ENCODE measurements at regions not wholly inside any gene's neighbourhood (a gene's known extent, or its start where the extent isn't known, plus 50 kb on each side); places are given as distances from the start of the nearest gene placed in this dataset.

DNA sequence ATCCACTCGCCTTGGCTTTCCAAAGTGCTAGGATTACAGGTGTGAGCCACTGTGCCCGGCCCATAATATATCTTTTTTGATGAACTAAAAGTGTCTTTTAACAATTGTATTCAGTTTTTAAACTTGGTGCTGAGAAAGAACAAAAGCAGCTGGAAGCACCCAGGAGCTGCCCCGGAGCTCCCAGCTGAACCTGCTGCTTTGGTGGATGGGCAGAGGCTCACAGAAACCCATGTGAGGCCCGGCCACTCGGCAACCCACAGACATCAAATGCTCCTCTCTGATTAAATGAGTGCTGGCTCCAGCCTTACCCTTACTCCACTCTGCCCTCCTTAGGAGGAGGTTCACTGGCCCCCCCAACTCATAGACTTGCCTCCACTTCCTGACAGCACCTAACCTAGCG lies 59.4 kb upstream of the FRMD1 start:
- ChIA-PET POLR2A (no interaction called here), CTCF (interaction anchor here (1.1 to 1.6 kb wide), 2 partner anchors 25 to 29 kb away, joined by 3 to 4 read pairs; no protein-coding TSS in a partner anchor)
- DNase-seq (ENCODE audit: extremely low spot score), result no peak
- TF ChIP-seq, protein P1, sequence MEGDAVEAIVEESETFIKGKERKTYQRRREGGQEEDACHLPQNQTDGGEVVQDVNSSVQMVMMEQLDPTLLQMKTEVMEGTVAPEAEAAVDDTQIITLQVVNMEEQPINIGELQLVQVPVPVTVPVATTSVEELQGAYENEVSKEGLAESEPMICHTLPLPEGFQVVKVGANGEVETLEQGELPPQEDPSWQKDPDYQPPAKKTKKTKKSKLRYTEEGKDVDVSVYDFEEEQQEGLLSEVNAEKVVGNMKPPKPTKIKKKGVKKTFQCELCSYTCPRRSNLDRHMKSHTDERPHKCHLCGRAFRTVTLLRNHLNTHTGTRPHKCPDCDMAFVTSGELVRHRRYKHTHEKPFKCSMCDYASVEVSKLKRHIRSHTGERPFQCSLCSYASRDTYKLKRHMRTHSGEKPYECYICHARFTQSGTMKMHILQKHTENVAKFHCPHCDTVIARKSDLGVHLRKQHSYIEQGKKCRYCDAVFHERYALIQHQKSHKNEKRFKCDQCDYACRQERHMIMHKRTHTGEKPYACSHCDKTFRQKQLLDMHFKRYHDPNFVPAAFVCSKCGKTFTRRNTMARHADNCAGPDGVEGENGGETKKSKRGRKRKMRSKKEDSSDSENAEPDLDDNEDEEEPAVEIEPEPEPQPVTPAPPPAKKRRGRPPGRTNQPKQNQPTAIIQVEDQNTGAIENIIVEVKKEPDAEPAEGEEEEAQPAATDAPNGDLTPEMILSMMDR (IDR thresholded peaks at IDR 0.05; ENCODE audit: control extremely low read depth, extremely low read depth, low read depth, missing control alignments), result no peak

DNA sequence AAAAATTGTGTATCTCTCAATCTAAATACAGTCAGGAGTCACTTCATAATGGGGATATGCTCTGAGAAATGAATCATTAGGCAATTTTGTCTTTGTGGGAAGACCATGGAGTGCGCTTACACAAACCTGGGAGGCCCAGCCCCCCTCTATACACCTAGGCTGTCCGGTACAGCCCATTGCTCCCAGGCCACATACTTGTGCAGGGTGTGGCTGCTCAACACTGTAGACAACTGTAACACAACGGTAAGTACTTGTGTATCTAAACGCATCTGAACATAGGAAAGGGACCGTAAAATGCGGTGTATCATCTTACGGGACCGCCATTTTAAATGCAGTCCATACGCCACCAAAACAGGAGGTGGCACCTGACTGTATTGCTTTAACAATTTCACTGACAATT lies 58.0 kb upstream of the FRMD1 start:
- DNase-seq (ENCODE audit: extremely low spot score), result no peak
- TF ChIP-seq, protein P1 (IDR thresholded peaks at IDR 0.05; ENCODE audit: control extremely low read depth, extremely low read depth, low read depth, missing control alignments), result no peak
- CTCF ChIA-PET, result no interaction called here
- POLR2A ChIA-PET, result no interaction called here

DNA sequence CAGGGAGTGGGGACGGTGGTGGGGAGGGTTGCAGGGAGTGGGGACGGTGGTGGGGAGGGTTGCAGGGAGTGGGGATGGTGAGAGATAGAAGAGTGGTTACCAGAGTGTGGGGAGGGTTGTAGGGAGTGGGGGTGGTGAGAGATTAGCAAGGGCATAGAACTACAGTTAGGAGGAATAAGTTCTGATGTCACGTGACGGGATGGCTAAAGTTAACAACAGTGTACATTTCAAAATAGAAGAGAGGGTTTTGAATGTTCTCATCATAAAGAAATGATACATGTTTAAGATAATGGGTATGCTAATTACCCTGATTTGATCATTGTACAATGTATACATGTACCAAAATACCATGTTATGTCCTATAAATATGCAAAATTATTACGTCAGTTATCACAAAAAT lies 57.6 kb upstream of the FRMD1 start:
- ChIA-PET CTCF (no interaction called here), POLR2A (no interaction called here)
- no peak for DNase-seq (ENCODE audit: extremely low spot score)
- TF ChIP-seq, protein P1 (IDR thresholded peaks at IDR 0.05; ENCODE audit: control extremely low read depth, extremely low read depth, low read depth, missing control alignments), result no peak

DNA sequence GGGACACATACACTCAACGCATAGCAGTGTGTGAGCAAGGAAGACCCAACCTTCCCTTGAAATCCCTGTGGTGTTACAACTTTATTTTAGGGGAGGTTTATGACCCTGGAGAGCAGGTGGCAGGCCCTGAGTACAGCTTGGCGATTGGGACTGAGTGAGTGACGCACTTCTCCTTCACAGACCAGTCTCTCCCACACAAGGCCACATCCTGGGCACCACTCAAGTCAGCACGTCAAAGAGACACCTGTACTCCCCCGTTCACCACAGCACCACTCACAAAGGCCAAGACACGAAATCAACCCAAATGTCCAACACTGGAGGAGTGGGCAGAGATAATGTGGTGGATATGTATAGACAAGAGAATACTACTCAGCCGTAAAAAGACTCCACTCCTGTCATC lies 57.0 kb upstream of the FRMD1 start:
- ChIA-PET CTCF (no interaction called here), POLR2A (no interaction called here)
- DNase-seq (ENCODE audit: extremely low spot score), result no peak
- TF ChIP-seq, protein P1 (IDR thresholded peaks at IDR 0.05; ENCODE audit: control extremely low read depth, extremely low read depth, low read depth, missing control alignments), result no peak

DNA sequence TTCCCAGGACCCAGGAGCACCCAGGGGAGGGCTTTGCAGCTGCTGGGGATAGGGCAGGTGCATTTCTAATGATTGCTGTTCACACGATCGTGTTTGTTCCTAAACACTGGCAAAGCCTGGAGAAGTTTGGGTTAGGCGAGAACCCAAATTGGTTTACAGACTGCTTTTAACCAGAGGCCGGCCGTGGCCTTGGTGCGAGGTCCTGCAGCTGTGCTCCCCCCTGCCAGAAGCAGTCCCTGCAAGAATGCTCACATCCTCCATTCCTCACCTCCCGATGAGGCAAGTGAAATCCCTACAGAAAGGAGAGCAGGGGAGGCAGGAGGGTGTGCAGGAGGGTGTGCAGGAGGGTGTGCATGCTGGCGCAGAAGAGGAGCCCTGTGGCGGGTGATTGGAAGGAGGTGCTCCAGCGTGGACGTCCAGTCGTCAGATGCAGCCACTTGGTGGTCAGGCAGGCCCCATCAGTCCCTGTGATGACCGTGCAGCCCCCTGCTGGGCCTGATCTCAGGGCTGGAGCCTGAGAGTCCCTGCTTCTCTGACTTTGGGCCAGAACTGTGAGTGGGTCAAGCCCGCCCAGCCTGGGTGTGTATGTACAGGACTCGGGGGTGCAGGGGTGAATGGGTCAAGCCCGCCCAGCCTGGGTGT lies 55.7 kb upstream of the FRMD1 start:
- ChIA-PET POLR2A (no interaction called here), CTCF (no interaction called here)
- TF ChIP-seq, protein P1 (IDR thresholded peaks at IDR 0.05; ENCODE audit: control extremely low read depth, extremely low read depth, low read depth, missing control alignments), result no peak
- no peak for DNase-seq (ENCODE audit: extremely low spot score)

DNA sequence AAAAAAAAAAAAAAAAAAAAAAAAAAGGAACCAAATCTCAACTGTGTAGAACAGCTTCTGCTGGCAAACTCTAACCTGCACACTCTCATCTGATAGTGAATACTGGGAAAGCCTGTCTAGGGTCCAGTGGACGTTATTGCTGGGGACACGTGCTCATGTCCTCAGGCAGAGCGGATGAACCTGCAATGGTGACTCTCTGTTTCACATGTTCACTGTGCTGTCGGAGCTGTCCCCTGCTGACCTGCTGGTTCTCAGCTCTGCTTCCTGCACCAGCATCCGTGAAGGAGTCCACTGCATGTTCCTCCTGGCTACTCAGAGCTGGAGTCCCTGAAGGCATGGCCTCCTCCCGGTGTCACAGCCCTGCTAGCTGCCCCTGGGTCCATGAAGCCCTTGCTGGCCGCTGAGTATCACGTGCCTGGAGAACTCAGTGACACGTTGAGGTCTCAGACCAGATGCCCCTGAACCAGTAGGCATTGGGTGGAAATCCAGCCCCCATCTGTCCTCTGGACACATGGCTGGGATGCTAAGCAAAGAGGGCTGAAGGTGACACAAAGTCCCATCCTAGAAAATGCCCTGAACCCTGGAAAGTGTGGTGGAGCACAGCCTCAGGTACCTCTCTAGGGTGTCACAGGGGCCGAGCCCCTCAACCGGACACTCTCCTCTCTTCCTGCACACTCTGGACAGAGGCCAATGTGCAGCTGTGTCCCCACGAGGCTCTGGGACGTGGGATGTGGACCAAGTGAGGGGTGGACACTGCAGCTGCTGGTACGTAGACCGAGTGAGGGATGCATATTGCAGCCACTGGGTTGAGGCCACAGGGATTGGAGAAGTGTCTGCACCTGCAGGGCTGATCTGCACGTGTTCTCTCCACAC lies 54.9 kb upstream of the FRMD1 start:
- DNase-seq (ENCODE audit: extremely low spot score), result no peak
- CTCF ChIA-PET, result no interaction called here
- TF ChIP-seq, protein P1 (IDR thresholded peaks at IDR 0.05; ENCODE audit: control extremely low read depth, extremely low read depth, low read depth, missing control alignments), result no peak
- POLR2A ChIA-PET, result no interaction called here

Measured in GM10248 (cell line).